Posterior cingulate gyrus (tissue), 11 donors: ENCODE measurements at regions not wholly inside any gene's neighbourhood (a gene's known extent, or its start where the extent isn't known, plus 50 kb on each side); places are given as distances from the start of the nearest gene placed in this dataset.

Experiments
- DNase-seq, 10 donors: peaks; one replicate each; pipeline versions ENCODE4 v3.0.0 to v3.0.0-alpha.2; 2020 to 2021; ENCODE audit warnings: mixed read lengths in 3 of 10
- intact Hi-C: fragments of 100-400 bp; cut with DNase I; formaldehyde crosslinking; loops from one replicate; pipeline ENCODE4 v1.15.1; 2023

- intact Hi-C loops, result no loop called here
- no peak for DNase-seq
Observed at GRCh38 chr16:5862103-5862840, 764.7 kb upstream of the EEF2KMT start.

- intact Hi-C loops, result no loop called here
Observed at GRCh38 chr16:5861241-5861640, 763.6 kb upstream of the EEF2KMT start.

GRCh38 chr16:5858180-5858579 is 760.6 kb upstream of the EEF2KMT start:
- no peak for DNase-seq

More at GRCh38 chr16:5861241-5861640, 763.6 kb upstream of the EEF2KMT start:
- no peak for DNase-seq

DNA sequence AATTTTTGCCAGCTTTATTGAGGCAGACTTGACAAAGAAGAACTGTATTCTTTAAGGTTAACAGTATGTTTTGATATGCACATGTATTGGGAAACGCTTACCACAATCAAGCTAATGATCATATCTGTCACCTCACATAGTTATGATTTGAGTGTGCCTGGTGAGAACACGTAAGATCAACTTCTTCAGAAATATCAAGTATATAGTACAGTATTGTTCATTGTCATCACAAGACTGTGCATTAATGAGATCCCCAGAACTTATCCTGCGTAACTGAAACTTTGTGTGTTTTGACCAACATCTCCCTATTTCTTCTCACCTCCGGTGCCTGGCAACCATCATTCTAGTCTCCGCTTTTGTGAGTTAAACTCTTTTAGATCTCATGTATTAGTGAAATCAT is 756.4 kb upstream of the EEF2KMT start:
- no peak for DNase-seq
- intact Hi-C loops, result no loop called here

More at GRCh38 chr16:5858180-5858579, 760.6 kb upstream of the EEF2KMT start:
- intact Hi-C loops, result no loop called here

DNA sequence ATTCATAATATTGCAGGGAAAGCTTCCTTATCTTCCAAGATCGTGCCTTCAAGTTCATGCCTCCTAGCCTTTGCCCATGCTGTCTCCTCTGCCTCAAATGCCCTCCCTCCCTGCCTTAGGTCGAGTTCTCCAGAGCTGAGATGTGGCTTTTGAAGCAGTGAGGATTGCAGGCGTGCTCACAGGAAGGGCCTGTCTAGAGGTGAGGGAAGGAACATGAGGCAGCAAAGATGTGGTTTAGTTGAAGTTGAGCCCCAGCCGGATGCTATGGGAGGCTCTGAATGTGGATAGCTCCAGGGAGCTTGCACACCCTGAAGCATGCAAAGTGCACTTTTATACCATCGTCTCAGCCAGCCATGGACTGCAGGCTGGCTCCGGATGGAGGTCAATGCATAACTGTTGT is 754.6 kb upstream of the EEF2KMT start:
- DNase-seq, result no peak
- intact Hi-C loops, result no loop called here

DNA sequence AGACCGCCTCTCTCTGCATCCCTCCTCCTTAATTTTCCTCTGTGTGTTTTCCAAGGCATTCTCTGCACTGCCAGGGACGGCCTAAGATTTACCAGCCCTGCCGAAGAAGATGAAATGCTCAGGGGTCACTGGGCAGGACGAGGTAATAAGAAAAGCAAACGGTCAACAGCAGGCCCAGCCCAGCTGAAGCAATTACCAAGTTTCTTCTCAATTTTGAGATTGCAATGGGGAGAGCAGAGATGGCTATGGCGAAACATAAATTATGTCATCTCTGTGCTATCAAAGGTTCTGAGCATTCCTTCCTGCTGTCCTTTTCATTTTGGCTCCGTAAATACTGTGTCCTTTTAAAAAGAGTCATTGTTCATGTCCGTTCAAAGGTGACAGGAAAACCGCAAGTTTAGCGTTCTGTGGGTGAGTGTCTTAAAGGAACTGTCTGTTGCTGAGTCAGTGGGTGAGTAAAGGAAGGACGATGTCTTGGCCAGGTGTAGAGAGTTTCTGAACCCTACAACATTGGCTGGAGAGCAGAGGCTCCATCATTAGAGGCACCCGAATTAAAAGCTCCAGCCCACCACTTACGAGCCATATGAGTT is 753.9 kb upstream of the EEF2KMT start:
- intact Hi-C loops, result no loop called here
- no peak for DNase-seq

GRCh38 chr16:5850632-5851392 is 753.2 kb upstream of the EEF2KMT start:
- intact Hi-C loops, result no loop called here
- DNase-seq, result no peak

- no peak for DNase-seq
- intact Hi-C loops, result no loop called here
Observed at GRCh38 chr16:5845046-5845445, 747.5 kb upstream of the EEF2KMT start.

- no peak for DNase-seq
- intact Hi-C loops, result no loop called here
Observed at GRCh38 chr16:5841974-5842373, 744.4 kb upstream of the EEF2KMT start.

DNA sequence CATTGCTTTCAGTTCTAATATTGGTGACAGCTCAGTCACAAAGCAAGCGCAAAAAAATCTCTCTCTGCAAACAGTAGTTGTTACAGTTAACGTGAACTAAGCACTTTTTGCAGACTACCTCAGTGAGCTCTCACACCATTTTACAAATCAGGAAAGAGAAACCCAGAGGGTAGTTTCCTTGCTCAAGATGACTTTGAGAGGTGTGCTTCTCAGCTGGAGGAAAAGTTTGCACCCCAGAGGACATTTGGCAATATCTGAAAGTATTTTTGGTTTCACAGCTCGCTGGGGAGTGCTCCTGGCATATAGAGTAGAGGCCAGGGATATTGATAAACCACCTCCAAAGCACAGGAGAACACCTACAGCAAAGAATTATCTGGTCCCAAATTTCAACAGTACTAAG is 741.1 kb upstream of the EEF2KMT start:
- intact Hi-C loops, result no loop called here
- no peak for DNase-seq

DNA sequence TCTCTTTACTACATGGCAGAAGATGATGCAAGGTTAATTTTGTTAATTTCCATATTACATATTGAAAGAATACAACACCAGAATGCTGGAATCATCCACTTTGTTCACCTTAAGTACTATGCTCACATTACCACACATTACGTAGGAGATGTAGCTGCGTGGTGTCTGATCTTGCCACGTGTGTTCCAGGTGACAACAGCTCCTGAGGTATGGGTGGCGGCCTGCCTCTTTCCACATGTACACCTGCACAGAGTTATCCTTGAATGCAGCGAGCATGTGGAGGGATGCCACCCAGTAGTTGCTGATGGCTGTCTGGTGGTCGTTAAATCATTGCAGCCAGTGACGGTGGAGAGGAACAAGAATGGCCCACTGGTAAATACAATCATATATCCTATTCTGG is 740.5 kb upstream of the EEF2KMT start:
- DNase-seq, result no peak
- intact Hi-C loops, result no loop called here

GRCh38 chr16:5837007-5837670 is 739.5 kb upstream of the EEF2KMT start:
- DNase-seq, result peak in 2 of 10 donors; percentile 17 to 21
- intact Hi-C loops, result no loop called here

DNA sequence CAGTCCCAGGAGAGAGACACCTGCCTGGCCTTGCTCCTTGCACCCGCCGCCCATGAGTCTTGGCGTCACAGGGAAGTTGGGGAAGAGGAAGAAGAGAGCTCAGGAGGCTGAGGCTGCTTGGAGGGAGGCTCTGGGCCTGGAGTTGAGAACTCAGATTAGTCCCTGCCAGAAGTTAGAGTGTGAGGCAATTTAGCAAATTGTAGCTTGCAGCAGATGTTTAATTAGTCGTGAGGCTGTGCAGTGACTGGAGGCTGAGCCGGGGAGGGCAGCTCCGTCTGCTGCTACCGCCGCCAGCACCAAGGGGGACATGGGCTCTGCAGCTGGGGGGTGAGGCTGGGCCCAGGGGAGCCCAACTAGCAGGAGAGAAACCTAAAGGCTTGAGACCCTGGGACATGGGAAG is 738.3 kb upstream of the EEF2KMT start:
- DNase-seq, result peak in 4 of 10 donors; percentile 9 to 81 (median 14)
- intact Hi-C loops, result no loop called here

- DNase-seq, result no peak
- intact Hi-C loops, result no loop called here
Observed at GRCh38 chr16:5826332-5826731, 728.7 kb upstream of the EEF2KMT start.

DNA sequence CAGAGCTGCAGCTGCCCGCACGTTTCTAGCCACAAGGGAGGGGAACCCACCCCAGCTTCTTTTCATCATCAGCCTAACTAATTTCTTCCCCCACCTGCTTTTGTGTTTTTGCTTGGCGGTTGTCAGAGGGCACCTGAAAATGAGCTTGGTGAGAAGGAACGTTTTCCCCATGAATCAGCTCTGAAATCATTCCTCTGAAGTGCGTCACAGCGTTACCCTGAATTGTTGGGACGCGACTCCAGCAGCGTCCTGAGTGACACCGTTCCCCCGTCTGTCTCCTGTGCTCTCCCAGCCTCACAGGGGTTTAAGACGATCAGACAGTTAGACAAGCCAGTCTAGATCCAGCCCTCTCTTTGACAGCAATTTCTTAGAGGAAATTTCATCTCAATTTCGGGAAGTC is 722.9 kb upstream of the EEF2KMT start:
- no peak for DNase-seq
- intact Hi-C loops, result no loop called here

DNA sequence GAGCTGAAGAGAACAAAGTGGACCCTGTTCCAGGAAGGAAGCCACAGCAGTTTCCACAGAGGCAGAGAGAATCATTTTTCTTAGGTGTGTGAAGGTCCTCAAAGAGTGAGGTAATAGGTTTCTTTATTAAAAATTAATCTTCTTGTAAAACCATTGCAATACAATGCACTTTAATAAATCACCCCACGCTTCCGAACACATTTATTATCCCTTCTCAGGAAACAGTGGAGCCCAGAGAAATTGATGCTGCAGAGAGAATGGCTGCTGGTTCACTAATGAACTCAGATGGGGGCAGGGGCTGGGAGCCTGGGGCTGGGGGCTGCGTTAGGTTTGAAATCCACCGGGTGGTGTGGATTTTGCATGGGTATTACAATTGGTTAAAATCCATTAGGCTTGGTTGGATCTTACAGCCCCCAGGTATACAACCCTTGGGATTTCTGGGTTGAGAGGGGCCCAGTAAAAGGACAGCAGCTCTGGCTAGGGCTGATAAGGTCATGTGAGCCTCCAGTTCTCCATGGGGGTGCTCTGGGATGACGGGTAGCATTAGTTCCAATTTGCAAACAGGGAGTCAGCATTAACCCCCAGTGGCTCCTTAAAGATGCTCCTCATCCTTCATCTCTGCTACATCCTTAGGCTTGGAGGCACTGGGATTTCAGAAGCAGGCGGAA is 718.1 kb upstream of the EEF2KMT start:
- intact Hi-C loops, result no loop called here
- no peak for DNase-seq

DNA sequence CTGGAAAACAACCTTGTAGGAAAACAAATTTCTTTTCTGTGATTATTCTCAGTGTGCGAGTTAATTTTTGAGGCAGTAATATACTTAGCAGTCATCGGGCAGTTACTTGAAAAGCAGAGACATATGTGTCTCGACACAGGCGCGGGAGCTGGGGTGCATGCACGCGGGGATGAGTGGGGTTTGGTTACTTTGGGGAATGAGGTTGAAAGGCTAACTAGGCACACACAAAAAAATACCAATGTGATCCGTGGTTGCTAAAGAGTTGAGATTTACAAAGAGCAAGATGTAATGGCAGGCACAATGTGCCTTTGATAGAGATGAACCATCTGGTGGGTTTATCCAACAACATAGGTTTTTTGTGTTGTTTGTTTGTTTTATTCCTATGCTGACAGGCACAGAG is 703.8 kb upstream of the EEF2KMT start:
- intact Hi-C loops, result no loop called here
- DNase-seq, result no peak

DNA sequence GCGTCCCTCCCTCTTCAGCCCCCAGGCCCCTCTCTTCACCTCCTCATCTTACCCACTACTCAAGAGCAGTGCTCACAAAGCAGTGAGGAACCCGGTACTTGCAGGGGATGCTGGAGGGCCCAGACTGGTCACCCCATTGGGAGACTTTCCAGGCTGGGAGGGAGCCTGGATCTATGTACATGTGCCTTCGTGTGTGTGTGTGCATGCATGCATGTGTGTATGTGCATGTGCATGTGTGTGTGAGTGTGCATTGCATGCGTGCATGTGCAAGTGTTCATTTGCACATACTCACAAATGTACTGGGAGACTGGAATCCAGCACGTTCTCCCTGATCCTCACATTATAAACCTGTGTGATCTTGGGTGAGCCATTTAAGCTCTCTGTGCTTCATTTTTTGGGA is 696.0 kb upstream of the EEF2KMT start:
- intact Hi-C loops, result no loop called here
- DNase-seq, result no peak

GRCh38 chr16:5791011-5791657 is 693.5 kb upstream of the EEF2KMT start:
- no peak for DNase-seq
- intact Hi-C loops, result no loop called here

GRCh38 chr16:5790512-5790911 is 692.9 kb upstream of the EEF2KMT start:
- no peak for DNase-seq
- intact Hi-C loops, result no loop called here
